GM12873 (cell line): ENCODE measurements at regions not wholly inside any gene's neighbourhood (a gene's known extent, or its start where the extent isn't known, plus 50 kb on each side); places are given as distances from the start of the nearest gene placed in this dataset.

Experiments
- TF ChIP-seq, protein P1 (sequence below): IDR thresholded peaks from 2 replicates; pipeline ENCODE4 v1.5.1; 2012; ENCODE audit warnings: low read depth, mild to moderate bottlenecking, moderate library complexity, low read length, control low read depth; ENCODE audit not compliant: insufficient read depth; ENCODE audit errors: missing control alignments

DNA sequence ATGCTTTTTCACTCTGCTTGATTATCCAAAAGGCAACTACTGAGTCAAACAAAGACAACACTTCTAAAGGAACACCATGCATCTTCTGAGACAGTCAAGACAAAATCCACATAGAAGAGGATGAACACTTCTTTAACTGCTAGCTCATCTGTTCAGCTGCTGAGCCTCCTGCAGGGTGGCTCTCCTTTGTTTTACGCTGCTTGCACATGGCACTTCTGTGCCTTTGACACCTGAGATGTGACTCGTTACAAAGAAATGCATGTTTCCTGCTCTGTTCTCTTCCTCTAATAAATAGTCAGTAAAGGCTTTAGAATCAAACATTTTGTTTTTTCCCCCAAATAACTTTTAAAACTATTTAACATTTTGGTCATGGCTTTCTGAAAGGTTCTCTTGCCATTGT is 1129.4 kb downstream of the TDRD15 start:
- TF ChIP-seq, protein P1, sequence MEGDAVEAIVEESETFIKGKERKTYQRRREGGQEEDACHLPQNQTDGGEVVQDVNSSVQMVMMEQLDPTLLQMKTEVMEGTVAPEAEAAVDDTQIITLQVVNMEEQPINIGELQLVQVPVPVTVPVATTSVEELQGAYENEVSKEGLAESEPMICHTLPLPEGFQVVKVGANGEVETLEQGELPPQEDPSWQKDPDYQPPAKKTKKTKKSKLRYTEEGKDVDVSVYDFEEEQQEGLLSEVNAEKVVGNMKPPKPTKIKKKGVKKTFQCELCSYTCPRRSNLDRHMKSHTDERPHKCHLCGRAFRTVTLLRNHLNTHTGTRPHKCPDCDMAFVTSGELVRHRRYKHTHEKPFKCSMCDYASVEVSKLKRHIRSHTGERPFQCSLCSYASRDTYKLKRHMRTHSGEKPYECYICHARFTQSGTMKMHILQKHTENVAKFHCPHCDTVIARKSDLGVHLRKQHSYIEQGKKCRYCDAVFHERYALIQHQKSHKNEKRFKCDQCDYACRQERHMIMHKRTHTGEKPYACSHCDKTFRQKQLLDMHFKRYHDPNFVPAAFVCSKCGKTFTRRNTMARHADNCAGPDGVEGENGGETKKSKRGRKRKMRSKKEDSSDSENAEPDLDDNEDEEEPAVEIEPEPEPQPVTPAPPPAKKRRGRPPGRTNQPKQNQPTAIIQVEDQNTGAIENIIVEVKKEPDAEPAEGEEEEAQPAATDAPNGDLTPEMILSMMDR = no peak

DNA sequence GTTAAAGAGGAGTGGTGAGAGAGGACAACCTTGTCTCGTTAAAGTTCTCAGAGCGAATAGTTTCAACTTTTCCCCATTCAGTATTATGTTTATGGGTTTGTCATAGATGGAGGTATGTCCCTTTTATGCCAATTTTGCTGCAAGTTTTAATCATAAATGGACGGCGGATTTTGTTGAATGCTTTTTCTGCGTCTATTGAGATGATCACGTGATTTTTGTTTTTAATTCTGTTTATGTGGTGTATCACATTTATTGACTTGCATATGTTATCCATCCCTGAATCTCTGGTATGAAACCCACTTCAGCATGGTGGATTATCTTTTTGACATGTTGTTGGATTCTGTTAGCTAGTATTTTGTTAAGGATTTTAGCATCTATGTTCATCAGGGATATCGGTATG is 1123.8 kb upstream of the KLHL29 start:
- TF ChIP-seq, protein P1 = no peak

DNA sequence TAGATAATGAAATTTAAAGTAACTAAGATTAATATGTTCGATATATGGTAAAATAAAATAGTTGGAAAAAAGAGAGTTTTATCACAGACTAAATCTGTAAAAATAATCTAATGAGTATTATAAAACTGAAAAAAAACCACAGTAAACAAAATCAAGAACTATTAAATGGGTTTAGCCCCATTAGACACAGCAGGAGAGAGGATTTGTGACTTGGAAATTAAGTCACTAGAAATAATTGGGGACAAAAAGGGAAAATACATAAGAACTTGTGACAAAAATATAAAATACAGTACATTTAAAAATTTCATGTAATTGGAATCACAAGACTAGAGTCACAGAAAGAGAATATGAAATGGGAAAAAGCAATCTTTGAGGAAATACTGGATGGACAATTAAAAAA is 1114.6 kb upstream of the KLHL29 start:
- TF ChIP-seq, protein P1 = no peak

DNA sequence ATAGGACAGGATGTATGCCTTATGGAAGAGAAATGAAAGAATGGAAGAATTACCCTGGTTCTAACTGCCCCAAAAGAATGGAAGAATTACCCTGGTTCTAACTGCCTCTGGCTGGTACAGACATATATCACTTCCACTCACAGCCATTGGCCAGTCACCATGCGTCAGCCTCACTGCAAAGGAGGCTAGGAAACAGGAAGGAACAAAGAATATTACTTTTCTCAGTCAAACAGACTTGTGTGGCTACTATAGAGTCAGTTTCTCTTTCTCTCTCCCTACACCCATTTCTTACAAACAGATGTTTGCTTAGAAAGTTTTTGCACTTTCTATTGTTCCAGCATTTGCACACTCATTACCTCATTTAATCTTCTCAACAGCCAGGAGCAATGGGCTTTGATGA is 1111.1 kb upstream of the KLHL29 start:
- TF ChIP-seq, protein P1 = no peak

DNA sequence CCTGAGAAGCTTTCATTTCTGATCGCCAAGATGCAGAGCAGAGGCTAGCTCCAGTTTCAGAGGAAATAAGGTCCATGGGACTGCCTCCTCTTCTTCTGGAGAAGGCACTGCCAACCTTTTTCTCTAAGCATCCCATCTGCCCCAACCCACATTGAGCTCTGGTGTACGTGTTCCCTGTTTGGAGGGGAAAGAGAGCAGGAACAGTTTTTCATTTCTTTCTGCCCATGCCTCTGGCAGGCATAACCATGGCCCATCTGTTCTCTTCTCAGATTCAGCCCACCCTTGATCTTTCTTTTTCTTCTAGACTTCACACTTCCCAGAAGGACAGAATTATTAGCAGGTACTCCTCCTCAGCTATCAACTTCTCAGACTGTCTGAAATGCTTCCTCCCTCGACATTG is 1110.3 kb upstream of the KLHL29 start:
- TF ChIP-seq, protein P1 = no peak

DNA sequence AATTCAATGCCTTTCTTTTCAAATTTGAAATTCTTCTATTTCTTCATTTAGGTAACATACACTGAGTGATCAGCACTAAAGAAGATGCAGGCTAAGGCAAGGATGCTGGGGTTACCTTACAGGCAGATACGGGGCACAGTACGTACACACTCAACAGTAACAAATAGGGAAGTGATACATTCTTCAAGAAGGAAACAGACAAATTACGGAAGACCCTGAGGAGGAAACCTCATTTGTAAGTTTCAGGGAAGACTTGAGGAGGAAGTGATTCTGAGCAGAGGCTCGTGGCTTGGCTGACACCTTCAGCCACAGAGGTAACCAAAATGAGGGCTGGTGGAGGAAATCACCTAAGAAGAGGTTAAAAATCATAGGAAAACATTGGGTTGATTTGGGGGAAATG is 1108.3 kb upstream of the KLHL29 start:
- TF ChIP-seq, protein P1 = no peak

DNA sequence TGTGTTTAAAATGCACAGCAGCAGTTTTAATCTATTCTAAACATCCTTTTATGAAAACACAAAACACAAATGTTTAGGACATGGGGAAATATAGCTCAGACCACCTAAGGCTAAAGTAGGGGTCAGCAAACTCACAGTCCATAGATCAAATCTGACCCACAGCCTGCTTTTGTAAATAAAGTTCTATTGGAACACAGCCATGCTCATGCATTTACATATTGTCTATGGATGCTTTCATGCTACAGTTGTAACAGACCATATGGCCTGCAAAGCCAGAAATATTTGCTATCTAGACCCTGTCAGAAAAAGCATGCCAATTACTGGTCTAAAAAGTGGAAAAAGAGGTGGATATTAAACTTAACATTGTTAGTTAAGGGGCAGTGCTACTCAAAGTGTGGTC is 1105.4 kb upstream of the KLHL29 start:
- TF ChIP-seq, protein P1 = no peak
